ENCODE measurements at regions not wholly inside any gene's neighbourhood (a gene's known extent, or its start where the extent isn't known, plus 50 kb on each side); places are given as distances from the start of the nearest gene placed in this dataset.
"Not testable (repeated sequence)": the region's sequence is repeated elsewhere in the genome, so short reads cannot be mapped to it uniquely, and the experiment has no call there.

DNA sequence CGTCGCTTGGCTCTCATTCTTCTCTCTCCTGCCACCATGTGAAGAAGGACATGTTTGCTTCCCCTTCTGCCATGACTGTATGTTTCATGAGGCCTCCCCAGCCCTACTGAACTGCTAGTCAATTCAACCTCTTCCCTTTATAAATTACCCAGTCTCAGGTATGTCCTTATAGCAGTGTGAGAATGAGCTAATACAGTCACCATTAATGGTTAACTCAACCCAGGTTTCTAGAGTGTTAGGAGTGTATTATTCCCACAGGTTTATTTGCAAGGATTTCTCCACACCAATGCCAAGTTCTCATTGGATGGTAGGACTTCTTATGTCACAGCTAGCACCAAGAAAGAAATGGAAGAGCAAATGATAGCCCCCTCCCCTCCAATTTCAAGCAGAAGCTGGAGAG is 71.9 kb downstream of the DYNAP start:
- no peak for DNase-seq

DNA sequence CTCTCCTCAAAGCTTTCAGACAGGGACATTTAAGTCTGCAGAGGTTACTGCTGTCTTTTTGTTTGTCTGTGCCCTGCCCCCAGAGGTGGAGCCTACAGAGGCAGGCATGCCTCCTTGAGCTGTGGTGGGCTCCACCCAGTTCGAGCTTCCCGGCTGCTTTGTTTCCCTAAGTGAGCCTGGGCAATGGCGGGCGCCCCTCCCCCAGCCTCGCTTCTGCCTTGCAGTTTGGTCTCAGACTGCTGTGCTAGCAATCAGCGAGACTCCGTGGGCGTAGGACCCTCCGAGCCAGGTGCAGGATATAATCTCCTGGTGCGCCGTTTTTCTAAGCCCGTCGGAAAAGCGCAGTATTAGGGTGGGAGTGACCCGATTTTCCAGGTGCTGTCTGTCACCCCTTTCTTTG is 78.7 kb downstream of the DYNAP start:
- not testable (repeated sequence) for DNase-seq

- DNase-seq, result peak; percentile 32
These were observed 80.3 kb downstream of the DYNAP start for GRCh38 chr18:54671291-54671881.

GRCh38 chr18:54672109-54672508 is 81.1 kb downstream of the DYNAP start:
- DNase-seq, result no peak

GRCh38 chr18:54672846-54673475 is 81.9 kb downstream of the DYNAP start:
- no peak for DNase-seq

DNA sequence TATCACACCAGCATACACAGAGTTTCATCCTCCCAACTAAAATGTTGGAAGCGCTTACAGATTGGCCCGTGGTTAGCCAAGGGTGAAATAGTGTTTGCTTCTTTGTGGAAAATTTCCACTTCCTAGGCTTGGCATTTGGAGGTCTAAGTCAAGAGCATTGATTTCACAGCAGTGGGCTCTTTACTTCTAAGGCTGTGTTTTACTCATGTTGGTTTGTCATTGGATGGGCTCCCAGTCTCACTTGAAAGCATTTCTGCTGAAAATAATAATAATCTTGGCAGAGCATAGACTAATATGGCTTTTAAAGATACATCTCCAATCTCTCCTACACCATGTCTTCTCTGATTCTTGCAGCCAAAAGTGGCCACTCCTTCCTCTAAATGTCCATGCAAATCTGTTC is 82.9 kb downstream of the DYNAP start:
- DNase-seq, result no peak

GRCh38 chr18:54675076-54675475 is 84.0 kb downstream of the DYNAP start:
- no peak for DNase-seq

GRCh38 chr18:54679318-54680149 is 88.5 kb downstream of the DYNAP start:
- DNase-seq, result no peak

DNA sequence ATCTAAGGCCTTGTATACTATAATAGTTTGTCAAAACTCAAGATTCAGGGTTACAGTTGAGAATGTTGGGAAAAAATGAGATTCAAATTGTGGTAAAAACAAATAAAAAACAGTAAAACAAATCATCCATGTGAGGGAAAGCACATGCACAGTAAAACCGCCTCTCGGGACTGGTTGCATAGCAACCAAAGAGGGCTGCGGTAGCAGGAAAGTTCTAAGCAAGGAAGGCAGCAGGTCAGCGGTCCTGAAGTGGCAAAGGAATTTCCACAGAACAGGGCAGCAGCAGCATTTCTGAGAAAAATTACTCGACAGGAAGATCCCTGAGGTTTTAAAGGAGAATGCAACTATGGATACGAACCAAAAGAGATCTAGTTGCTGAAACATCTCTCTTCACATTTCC is 93.7 kb downstream of the DYNAP start:
- no peak for DNase-seq

DNA sequence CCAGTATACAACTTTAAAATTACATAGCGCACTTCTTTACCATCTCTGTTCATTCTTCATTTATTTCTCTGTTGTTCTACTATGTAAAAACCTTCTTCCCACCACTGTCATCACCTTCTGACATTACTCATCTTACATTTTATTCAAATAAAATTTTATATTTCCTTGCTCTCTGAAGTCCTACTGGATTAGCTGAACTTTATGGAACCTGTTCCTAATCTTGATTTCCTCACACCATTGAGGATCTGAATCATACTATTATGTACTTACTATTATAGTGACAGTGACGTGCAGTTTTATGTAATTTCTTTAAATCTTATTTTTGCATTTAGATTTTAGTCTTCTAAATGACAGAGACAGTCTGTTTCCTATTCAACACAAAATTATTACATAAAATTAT is 98.3 kb downstream of the DYNAP start:
- DNase-seq, result no peak

GRCh38 chr18:54690198-54690597 is 99.2 kb downstream of the DYNAP start:
- no peak for DNase-seq

DNA sequence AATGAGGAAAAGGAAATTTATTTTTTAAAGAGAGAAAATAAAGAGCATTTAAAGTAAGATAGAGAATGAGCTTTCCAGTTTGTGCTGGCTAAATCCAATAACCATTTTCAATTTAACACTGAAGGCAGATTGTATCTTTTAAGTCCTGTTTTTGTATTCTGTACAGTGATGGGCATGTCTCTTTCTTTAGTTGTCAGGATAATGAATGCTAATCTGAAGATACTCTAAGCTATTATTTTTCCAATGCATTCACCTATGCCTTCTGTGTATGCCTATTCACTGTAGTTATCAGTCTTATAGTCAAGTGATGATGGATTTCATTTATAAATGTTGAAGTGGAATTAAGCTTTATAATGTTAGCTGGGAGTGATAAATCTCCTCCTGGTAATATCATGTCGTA is 101.4 kb downstream of the DYNAP start:
- no peak for DNase-seq

DNA sequence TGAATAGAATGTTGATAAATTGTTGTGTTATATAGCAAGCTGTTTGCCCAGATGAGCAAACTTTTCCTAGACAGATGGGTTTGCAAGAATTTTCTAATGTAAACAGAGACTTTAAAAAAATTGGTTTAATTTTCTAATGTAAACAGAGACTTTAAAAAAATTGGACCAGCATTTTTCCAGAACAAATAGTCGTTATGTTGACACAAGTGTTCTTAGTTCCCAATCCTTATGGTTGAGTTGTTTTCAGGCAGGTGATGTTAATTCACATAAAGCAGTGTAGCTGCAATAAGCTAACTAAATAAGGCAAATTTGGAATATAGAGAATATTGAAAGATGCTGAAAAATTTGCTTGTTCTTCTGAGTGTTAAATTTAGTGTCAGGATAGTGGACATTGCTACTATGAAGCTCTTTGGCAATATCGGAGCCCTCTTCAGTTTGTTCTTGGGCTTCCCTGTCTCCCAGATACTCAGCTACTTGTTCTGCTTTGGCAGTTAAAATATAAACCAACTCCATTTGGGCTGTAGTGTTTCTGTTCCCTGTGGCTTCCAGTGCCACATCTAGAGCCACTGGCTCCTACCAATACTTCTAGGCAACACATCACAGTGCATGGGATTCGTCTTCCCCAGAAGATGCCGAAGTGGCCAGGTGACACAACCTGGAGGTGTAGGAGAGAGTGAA is 105.7 kb downstream of the DYNAP start:
- DNase-seq, result no peak

GRCh38 chr18:54700580-54700979 is 109.5 kb downstream of the DYNAP start:
- no peak for DNase-seq

GRCh38 chr18:54702686-54703085 is 111.6 kb downstream of the DYNAP start:
- DNase-seq, result no peak

GRCh38 chr18:54710074-54710899 is 118.0 kb upstream of the RAB27B start:
- DNase-seq, result no peak

- DNase-seq, result no peak
These were observed 117.4 kb upstream of the RAB27B start for GRCh38 chr18:54710900-54711281.

- DNase-seq, result no peak
These were observed 116.0 kb upstream of the RAB27B start for GRCh38 chr18:54712306-54712705.

DNA sequence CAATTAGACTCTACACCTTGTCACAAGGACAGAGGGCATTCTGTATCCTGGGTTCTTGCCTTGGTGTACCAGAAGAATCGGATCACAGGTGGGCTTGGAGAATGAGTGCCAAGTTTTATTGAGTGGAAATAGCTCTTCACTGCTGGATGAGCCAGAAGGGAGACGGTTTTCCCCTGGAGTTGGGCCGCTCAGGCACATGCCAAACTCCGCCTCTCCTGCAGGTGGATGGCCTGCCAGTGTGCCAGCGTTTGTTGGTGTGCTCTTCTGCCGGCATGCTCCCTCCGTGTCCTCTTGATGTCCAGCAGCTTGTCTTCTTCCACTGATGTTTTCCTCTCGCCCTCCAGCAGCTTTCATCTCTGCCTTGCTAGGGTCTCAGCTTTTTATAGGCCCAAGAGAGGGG is 115.5 kb upstream of the RAB27B start:
- DNase-seq, result no peak

DNA sequence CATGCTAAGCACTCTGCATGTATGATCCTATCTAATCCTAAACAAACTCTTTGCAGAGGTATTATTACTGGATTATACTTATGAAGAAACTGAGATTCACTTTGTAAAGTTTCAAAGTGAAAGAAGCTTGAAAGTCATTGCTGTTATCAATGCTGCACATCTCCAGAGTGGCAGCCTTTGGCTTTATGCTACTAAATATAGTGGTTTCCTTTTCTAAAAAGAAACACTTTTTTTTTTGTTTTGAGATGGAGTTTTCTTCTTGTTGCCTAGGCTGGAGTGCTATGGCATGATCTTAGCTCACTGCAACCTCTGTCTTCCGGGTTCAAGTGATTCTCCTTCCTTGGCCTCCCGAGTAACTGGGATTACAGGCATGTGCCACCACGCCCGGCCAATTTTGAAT is 114.9 kb upstream of the RAB27B start:
- no peak for DNase-seq

DNA sequence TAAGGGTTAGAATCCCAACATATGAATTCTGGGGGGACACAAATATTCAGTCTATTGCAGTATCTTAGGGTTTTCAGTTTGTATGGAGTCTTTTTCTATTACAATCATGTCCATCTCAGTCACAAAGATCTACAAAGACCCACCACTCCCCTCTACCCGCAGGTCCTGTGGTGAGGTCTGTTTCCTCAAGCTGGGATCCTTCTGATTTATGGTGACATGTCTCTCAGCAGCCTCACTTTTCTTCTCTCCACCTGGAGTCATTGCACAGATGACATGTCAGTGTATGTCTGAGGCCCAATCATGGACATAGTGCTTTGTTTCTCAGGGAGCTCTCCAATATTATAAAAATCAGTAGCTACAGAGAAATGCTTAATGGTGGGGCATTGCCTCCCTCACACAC is 113.4 kb upstream of the RAB27B start:
- DNase-seq, result no peak

- no peak for DNase-seq
These were observed 111.7 kb upstream of the RAB27B start for GRCh38 chr18:54716586-54716985.

Measured in NCI-H146 (cell line).